ENCODE measurements at regions not wholly inside any gene's neighbourhood (a gene's known extent, or its start where the extent isn't known, plus 50 kb on each side); places are given as distances from the start of the nearest gene placed in this dataset.

DNA sequence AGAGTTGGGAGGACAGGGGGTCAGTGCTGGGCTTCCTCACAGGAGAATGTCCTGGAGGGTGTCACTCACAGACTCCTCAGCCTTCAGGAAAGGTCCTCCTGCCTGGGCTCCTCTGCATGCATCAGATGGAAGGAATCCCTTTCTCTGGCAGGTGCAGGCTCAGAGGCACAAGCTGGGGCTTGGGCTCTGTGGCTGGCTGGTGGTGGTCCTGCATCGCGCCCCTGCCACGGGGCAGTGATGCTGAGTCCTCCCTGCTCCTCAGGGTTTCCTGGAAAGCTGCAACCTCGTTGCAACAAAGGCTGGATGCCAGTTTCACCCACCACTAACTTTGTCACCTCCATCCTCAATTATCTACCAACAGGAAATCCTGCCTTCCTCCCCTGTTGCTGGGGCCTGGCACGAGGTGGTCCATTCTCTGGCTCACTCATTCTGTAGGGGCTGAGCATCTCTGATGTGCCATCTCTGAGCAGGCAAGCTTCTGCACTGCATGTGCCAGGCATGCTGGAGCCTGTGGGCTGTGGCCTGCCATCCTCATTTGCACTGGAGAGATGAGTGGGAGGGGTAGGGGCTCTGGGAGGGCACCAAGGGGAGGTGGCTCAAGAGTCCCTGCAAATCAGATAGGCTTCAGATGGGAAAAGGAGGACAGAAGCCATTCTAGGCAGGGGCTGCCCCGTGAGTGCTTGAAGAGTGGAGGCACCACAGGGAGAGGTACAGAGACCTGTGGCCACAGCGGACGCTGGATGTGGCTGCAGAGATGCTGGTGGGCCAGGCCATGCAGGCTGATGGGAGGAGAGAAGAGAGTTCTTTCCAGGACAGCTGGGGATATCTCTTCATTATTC lies 272.6 kb upstream of the HS6ST1 start:
- ATAC-seq (no peak), FAIRE-seq (no peak), DNase-seq (no peak)
- intact Hi-C loops (cut with DNase I): loop anchor here in 1 of 3 donors (10.0 kb wide), 1 partner anchor 266 kb away; no protein-coding TSS in a partner anchor
- Histone ChIP-seq H3K4me1 (no peaks in the 10 kb centered on the region), H3K9me3 (no peaks in the 10 kb centered on the region), H3K27ac (no peak overlapping the region), H3K27me3 (no peaks in the 10 kb centered on the region), H3K4me3 (no peak overlapping the region), H3K36me3 (no peaks in the 10 kb centered on the region)
- no peak for TF ChIP-seq CTCF (IDR thresholded peaks at IDR 0.05)
- WGBS, 2 donors: 77 to 82% methylated on average over 8 of the region's 8 CpGs

DNA sequence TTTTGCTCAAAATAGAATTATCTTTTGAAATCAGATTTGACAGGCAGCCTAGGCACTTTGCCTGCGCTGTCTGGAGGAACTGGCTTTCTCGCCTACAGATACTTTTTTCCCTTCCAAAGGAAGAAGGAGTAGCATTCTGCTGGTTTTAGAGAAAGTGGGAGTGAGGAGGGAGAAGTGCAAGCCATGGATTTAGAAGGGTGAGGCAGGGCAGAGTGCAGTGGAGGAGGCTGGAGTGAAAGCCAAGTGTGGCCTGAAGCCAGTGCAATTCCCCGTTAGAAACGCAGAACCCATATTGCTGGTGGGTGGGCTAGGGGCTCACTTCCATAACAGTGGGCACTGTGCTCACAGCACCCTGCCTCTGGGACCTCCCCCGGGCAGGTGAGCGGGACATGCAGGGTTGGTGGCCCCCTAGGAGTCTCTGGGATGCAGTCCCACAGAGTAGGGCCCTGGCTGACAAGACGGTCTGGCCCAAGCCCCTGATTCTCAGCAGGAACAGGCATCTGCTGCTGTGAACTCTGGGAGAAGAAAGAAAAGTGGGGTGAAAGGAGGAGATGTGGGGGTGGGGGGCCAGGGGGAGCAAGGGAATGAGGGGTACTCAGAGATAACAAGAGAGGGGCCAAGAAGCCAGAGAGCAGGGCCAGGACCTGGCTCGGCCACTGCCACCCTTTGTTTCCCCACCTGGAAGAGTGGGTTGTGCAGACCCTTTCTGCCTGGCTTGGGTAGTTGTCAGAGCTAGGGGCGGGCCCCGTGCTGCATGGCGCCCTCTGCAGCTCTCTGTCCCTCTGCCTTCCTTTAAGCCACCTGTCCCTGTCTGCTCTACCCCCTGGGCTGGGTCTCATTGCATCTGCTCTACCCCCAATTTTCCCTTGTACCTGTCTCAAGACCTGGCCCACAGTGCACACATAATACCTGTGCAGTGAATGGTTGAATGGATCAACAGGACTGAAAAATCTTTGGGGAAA lies 273.5 kb upstream of the HS6ST1 start:
- Histone ChIP-seq H3K36me3 (no peaks in the 10 kb centered on the region), H3K4me1 (no peaks in the 10 kb centered on the region), H3K9me3 (no peaks in the 10 kb centered on the region), H3K27ac (no peak overlapping the region), H3K27me3 (no peaks in the 10 kb centered on the region), H3K4me3 (no peak overlapping the region)
- DNase-seq (no peak), FAIRE-seq (no peak), ATAC-seq (no peak)
- TF ChIP-seq CTCF (IDR thresholded peaks at IDR 0.05): no peak
- WGBS, 2 donors: 91 to 94% methylated on average over 11 of the region's 11 CpGs
- intact Hi-C loops (cut with DNase I): loop anchor here in 1 of 3 donors (10.0 kb wide), 1 partner anchor 267 kb away; no protein-coding TSS in a partner anchor

GRCh38 chr2:128593518-128593878 lies 274.8 kb upstream of the HS6ST1 start:
- ATAC-seq (no peak), DNase-seq (no peak), FAIRE-seq (no peak)
- 80 to 86% methylated on average over 3 of the region's 3 CpGs for WGBS, 2 donors
- no peaks in the 10 kb centered on the region for H3K36me3 ChIP-seq
- peak overlapping the region; percentile 20 to 52 (median 32) for H3K27ac ChIP-seq
- intact Hi-C loops (cut with DNase I): loop anchor here in 1 of 3 donors (10.0 kb wide), 1 partner anchor 269 kb away; no protein-coding TSS in a partner anchor
- no peak overlapping the region for H3K4me3 ChIP-seq
- no peaks in the 10 kb centered on the region for H3K9me3 ChIP-seq
- TF ChIP-seq CTCF (IDR thresholded peaks at IDR 0.05): no peak
- H3K27me3 ChIP-seq: no peaks in the 10 kb centered on the region
- H3K4me1 ChIP-seq: no peaks in the 10 kb centered on the region

DNA sequence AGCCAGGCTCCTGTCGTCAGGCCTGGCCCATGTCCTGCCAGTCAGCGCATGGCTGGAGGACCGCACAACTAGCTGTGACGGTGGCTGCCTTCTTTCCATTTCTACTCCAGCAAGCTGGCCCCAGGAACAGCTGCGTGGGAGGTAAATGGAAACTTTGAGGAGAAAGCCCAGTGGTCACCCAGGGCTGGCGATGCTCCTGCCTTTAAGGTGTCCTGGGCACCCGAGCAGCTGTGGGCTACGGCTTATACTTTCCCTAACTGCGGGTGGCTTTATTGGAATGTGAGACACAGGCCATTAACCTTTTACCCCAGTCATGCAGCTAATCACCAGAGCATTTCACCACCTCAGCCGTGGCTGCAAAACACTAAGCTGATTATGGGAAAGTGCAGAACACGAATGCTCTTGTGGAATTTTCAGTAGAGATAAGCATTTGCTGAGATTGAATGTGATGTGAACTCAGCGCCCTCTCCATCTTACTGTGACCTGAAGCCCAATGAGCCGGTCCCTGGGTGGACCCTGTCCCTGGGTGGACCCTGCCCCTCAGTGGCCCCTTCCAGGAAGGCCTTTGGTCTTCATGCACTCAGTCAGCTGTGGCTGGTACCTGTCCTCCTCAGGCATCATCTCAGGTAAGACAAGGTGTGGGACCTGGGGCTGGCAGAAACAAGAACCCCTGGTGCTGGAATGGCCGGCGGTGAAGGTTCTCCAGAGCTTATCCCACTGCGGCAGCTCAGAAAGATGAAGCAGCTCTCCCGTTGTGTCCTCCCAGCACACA lies 275.4 kb upstream of the HS6ST1 start:
- intact Hi-C loops (cut with DNase I): loop anchor here in 1 of 3 donors (10.0 kb wide), 1 partner anchor 269 kb away; no protein-coding TSS in a partner anchor
- ATAC-seq: peak; percentile 48 to 76 (median 60)
- no peaks in the 10 kb centered on the region for H3K4me1 ChIP-seq
- no peaks in the 10 kb centered on the region for H3K36me3 ChIP-seq
- TF ChIP-seq CTCF (IDR thresholded peaks at IDR 0.05): no peak
- FAIRE-seq: no peak
- peak in 2 of 6 donors; percentile 8 to 25 for DNase-seq
- H3K4me3 ChIP-seq: no peak overlapping the region
- H3K27ac ChIP-seq: peak overlapping the region; percentile 33 to 52 (median 40)
- H3K9me3 ChIP-seq: no peaks in the 10 kb centered on the region
- whole genome bisulfite sequencing, 2 donors: 72 to 84% methylated on average over 17 of the region's 17 CpGs
- H3K27me3 ChIP-seq: no peaks in the 10 kb centered on the region

Data from pancreas (tissue), 10 donors.